HCT116 (cell line): ENCODE measurements at regions not wholly inside any gene's neighbourhood (a gene's known extent, or its start where the extent isn't known, plus 50 kb on each side); places are given as distances from the start of the nearest gene placed in this dataset.

ENCODE experiments used
- ATAC-seq: fragments of 200-7000 bp; cut with Tn5 transposase; 2 replicates; pipeline ENCODE4 v1.9.1; 2020; ENCODE audit warnings: mild to moderate bottlenecking, moderate library complexity
- BruUV-seq: library from RNA; stranded (reverse); fragments of 400-500 nt; replicated peaks from 2 replicates; lab custom pipeline; 2021; lab: Mats Ljungman, UMichigan
- CTCF ChIA-PET: fragments of 300-600 bp; sonication (Branson Sonifier 250); formaldehyde crosslinking; loops from one replicate; lab custom pipeline; 2021; ENCODE audit warnings: antibody characterized with exemption; lab: Charles Lee
- POLR2A ChIA-PET: fragments of 300-600, 350-600 bp; sonication (Branson Sonifier 250); formaldehyde crosslinking; loops from one replicate; lab custom pipeline; 2021; ENCODE audit warnings: antibody characterized with exemption; lab: Charles Lee
- RAD21 ChIA-PET, 2 experiments: fragments of 300-600 bp; sonication (Branson Sonifier 250); formaldehyde crosslinking; loops; one replicate each; lab custom pipeline; 2023; ENCODE audit warnings: low total read pairs in 2 of 2; ENCODE audit not compliant: uncharacterized antibody in 2 of 2, unreplicated experiment in 2 of 2, low non-redundant PET in 1 of 2; lab: Charles Lee
- DNase-seq: peaks from one replicate; pipeline ENCODE4 v3.0.0-alpha.2; 2010; ENCODE audit warnings: low read depth, low spot score
- H2AFZ ChIP-seq: fragments of 200-600 bp; shearing (Covaris generic), sonication (generic); 2 replicates; pipeline ENCODE4 v1.6.1; 2017; ENCODE audit warnings: low read depth, mixed run types, mixed read lengths, antibody characterized with exemption, low read length; ENCODE audit not compliant: poor library complexity, severe bottlenecking
- H3K27ac ChIP-seq: 2 replicates; pipeline ENCODE4 v1.5.1; 2012; ENCODE audit warnings: low read depth, low read length
- H3K27me3 ChIP-seq: fragments of 200-600 bp; sonication (generic); 2 replicates; pipeline ENCODE4 v1.6.1; 2016; ENCODE audit warnings: mixed run types, low read length, mixed read lengths; ENCODE audit not compliant: insufficient read depth
- H3K36me3 ChIP-seq, 2 experiments: fragments of 200-500 bp in 1 of 2; fragments of 200-600 bp in 1 of 2; sonication (Bioruptor generic) in 1 of 2; sonication (generic) in 1 of 2; 2 replicates each; pipeline versions ENCODE4 v1.5.1 to v1.6.1; 2014 to 2016; ENCODE audit warnings: low read length in 2 of 2, inconsistent platforms in 1 of 2, mixed read lengths in 1 of 2, mixed run types in 1 of 2; ENCODE audit not compliant: insufficient read depth in 2 of 2, control insufficient read depth in 1 of 2
- H3K4me1 ChIP-seq, 2 experiments: fragments of 200-600 bp in 1 of 2; sonication (generic) in 1 of 2; 2 replicates each; pipeline versions ENCODE4 v1.5.1 to v1.6.1; 2012 to 2017; ENCODE audit warnings: low read length in 2 of 2, inconsistent platforms in 1 of 2, mild to moderate bottlenecking in 1 of 2, mixed read lengths in 1 of 2, mixed run types in 1 of 2, moderate library complexity in 1 of 2; ENCODE audit not compliant: insufficient read depth in 2 of 2, control insufficient read depth in 1 of 2
- H3K4me2 ChIP-seq: fragments of 200-600 bp; sonication (generic); 2 replicates; pipeline ENCODE4 v1.6.1; 2017; ENCODE audit warnings: mixed run types, low read length, mixed read lengths
- H3K4me3 ChIP-seq, 2 experiments: fragments of 200-600 bp in 1 of 2; sonication (generic) in 1 of 2; replicated peaks in 1 of 2; 2 replicates each; pipeline ENCODE4 v1.5.1; 2011 to 2016; ENCODE audit warnings: low read length in 2 of 2, control low read depth in 1 of 2, low read depth in 1 of 2, mild to moderate bottlenecking in 1 of 2, mixed read lengths in 1 of 2, mixed run types in 1 of 2
- H3K79me2 ChIP-seq: fragments of 200-600 bp; sonication (generic); 2 replicates; pipeline ENCODE4 v1.6.1; 2017; ENCODE audit warnings: mild to moderate bottlenecking, mixed run types, low read length, moderate library complexity, mixed read lengths; ENCODE audit not compliant: insufficient read depth
- H3K9ac ChIP-seq: fragments of 200-600 bp; sonication (generic); 2 replicates; pipeline ENCODE4 v1.6.1; 2016; ENCODE audit warnings: low read length, mixed read lengths
- H3K9me2 ChIP-seq: fragments of 200-600 bp; sonication (generic), shearing (Covaris generic); 2 replicates; pipeline ENCODE4 v1.6.1; 2017; ENCODE audit warnings: mixed run types, mild to moderate bottlenecking, moderate library complexity; ENCODE audit not compliant: insufficient read depth
- H3K9me3 ChIP-seq, 2 experiments: fragments of 200-500 bp in 1 of 2; fragments of 200-600 bp in 1 of 2; sonication (Bioruptor generic) in 1 of 2; sonication (generic) in 1 of 2; 2 replicates each; pipeline ENCODE4 v1.6.1; 2014 to 2017; ENCODE audit warnings: low read length in 2 of 2, mixed read lengths in 2 of 2, inconsistent platforms in 1 of 2, low read depth in 1 of 2, mild to moderate bottlenecking in 1 of 2, mixed run types in 1 of 2, moderate library complexity in 1 of 2; ENCODE audit not compliant: control insufficient read depth in 1 of 2, insufficient read depth in 1 of 2
- H4K20me1 ChIP-seq: fragments of 200-600 bp; sonication (generic), shearing (Covaris generic); 2 replicates; pipeline ENCODE4 v1.6.1; 2017; ENCODE audit warnings: mixed run types, mild to moderate bottlenecking, moderate library complexity; ENCODE audit not compliant: insufficient read depth
- CEBPB ChIP-seq: IDR thresholded peaks from 2 replicates; pipeline ENCODE4 v1.6.1; 2012; ENCODE audit warnings: low read depth
- POLR2AphosphoS5 ChIP-seq: IDR thresholded peaks from 2 replicates; pipeline ENCODE4 v1.6.1; 2011; ENCODE audit warnings: mild to moderate bottlenecking, low read depth, low read length, moderate library complexity
- RAD21 ChIP-seq: IDR thresholded peaks from 2 replicates; pipeline ENCODE4 v1.6.1; 2012; ENCODE audit warnings: low read depth, mild to moderate bottlenecking
- intact Hi-C: fragments of 100-400 bp; cut with micrococcal nuclease; formaldehyde crosslinking; loops from 2 replicates; pipeline ENCODE4 v1.10.0; 2022
- TF ChIP-seq, protein P1 (sequence below), 3 experiments: fragments of 200-600 bp in 1 of 3; sonication (generic) in 1 of 3; IDR thresholded peaks in 2 of 3; conservative IDR thresholded peaks in 1 of 3; 2 replicates each; pipeline ENCODE4 v1.5.1; 2012 to 2017; ENCODE audit warnings: low read depth in 2 of 3, low read length in 2 of 3, antibody characterized with exemption in 1 of 3, borderline replicate concordance in 1 of 3, control low read depth in 1 of 3, mild to moderate bottlenecking in 1 of 3, mixed read lengths in 1 of 3, mixed run types in 1 of 3, moderate library complexity in 1 of 3; ENCODE audit not compliant: insufficient read depth in 1 of 3
- TF ChIP-seq, protein P2 (sequence below): IDR thresholded peaks from 2 replicates; pipeline ENCODE4 v1.6.1; 2012

DNA sequence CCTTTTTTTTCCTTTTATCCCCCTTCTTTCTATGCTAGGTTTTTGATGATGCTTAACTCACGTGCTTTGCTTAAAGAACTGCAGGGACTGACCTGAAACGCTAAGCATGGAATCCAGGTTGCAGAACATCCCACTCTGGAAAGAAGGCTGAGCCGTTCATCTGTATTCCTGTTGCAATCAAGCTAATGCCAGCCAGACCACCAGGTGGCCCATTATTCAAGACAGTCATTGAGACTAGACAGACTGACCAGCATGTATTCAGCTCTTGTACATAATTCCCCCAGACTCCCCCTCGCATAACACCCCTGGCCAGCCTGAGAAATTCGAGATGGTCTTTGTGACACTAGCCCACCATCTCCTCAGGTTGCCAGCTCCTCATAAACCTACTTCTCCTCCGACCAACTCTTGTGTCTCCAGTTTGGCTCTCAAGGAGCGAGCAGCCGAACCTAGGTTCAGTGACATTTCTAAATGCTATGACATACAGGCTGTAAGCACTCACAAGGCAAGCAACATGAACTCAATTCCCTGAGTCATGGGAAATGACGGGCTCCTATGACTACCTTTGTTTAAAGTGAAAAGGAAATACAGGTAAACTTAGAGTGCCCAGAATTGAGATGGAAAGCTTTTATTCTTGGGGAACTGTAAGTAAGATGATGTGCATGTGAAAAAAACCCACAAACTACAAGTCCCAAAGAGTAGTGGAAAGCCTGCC, 309.3 kb upstream of the CDYL start:
- TF ChIP-seq RAD21 (peak; percentile 52), POLR2AphosphoS5 (no peak)
- TF ChIP-seq, protein P1, sequence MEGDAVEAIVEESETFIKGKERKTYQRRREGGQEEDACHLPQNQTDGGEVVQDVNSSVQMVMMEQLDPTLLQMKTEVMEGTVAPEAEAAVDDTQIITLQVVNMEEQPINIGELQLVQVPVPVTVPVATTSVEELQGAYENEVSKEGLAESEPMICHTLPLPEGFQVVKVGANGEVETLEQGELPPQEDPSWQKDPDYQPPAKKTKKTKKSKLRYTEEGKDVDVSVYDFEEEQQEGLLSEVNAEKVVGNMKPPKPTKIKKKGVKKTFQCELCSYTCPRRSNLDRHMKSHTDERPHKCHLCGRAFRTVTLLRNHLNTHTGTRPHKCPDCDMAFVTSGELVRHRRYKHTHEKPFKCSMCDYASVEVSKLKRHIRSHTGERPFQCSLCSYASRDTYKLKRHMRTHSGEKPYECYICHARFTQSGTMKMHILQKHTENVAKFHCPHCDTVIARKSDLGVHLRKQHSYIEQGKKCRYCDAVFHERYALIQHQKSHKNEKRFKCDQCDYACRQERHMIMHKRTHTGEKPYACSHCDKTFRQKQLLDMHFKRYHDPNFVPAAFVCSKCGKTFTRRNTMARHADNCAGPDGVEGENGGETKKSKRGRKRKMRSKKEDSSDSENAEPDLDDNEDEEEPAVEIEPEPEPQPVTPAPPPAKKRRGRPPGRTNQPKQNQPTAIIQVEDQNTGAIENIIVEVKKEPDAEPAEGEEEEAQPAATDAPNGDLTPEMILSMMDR (IDR thresholded peaks at IDR 0.05 in 2 of 3, conservative IDR thresholded peaks at IDR 0.05 in 1 of 3; ENCODE audit: borderline replicate concordance in 1 of 3, insufficient read depth in 1 of 3, low read depth in 2 of 3, low read length in 2 of 3): peak; percentile 11 to 28 (median 24); a peak in 3 of 6 replicates
- TF ChIP-seq, protein P2, sequence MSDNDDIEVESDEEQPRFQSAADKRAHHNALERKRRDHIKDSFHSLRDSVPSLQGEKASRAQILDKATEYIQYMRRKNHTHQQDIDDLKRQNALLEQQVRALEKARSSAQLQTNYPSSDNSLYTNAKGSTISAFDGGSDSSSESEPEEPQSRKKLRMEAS: no peak
- POLR2A ChIA-PET: no interaction called here
- Histone ChIP-seq H4K20me1 (no peaks in the 10 kb centered on the region), H3K4me3 (no peak overlapping the region), H3K9me3 (no peaks in the 10 kb centered on the region; a peak in 2 of 4 replicates), H3K9ac (no peak overlapping the region), H3K27ac (no peak overlapping the region), H3K4me1 (no peaks in the 10 kb centered on the region), H3K36me3 (no peaks in the 10 kb centered on the region), H3K9me2 (no peaks in the 10 kb centered on the region), H3K4me2 (no peak overlapping the region), H2AFZ (no peak overlapping the region), H3K27me3 (no peaks in the 10 kb centered on the region), H3K79me2 (no peaks in the 10 kb centered on the region)
- RAD21 ChIA-PET: no interaction called here
- peak; percentile 59 for ATAC-seq
- no TSS peak for BruUV-seq
- CTCF ChIA-PET: no interaction called here
- intact Hi-C loops: loop anchor here (10.0 kb wide), 1 partner anchor 468 kb away; no protein-coding TSS in a partner anchor
- no peak for DNase-seq

DNA sequence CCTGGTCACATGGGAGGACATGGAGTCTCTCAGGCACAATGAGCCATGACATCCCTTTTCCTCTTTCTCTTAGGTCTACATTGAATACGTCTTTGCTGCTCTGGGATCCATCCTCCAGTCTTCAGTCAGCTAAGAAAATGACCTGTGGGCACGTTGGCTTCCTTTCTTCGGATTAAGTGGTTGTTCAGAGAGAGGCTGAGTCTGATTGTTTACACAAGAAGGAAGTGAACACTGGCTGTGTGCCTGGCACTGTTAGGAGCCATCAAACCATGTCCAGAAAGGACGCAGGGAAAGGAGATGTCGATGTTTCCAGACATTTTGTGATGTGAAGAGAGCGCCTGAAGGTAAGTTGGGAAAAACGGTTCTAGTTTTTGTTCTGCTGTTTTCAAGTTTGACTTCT, 309.9 kb upstream of the CDYL start:
- BruUV-seq: no TSS peak
- no peaks in the 10 kb centered on the region for H3K4me1 ChIP-seq
- H3K9me2 ChIP-seq: no peaks in the 10 kb centered on the region
- no peaks in the 10 kb centered on the region for H3K27me3 ChIP-seq
- RAD21 ChIA-PET: no interaction called here
- no peak overlapping the region for H2AFZ ChIP-seq
- no peaks in the 10 kb centered on the region for H4K20me1 ChIP-seq
- intact Hi-C loops: loop anchor here (10.0 kb wide), 1 partner anchor 469 kb away; no protein-coding TSS in a partner anchor
- no peak overlapping the region for H3K4me3 ChIP-seq
- CTCF ChIA-PET: no interaction called here
- no peak overlapping the region for H3K4me2 ChIP-seq
- no peak overlapping the region for H3K27ac ChIP-seq
- ATAC-seq: no peak
- POLR2A ChIA-PET: no interaction called here
- no peak for TF ChIP-seq CEBPB
- TF ChIP-seq, all 23 proteins: peak for 0
- Histone ChIP-seq H3K9ac (no peak overlapping the region), H3K9me3 (no peaks in the 10 kb centered on the region; a peak in 1 of 4 replicates), H3K36me3 (no peaks in the 10 kb centered on the region), H3K79me2 (no peaks in the 10 kb centered on the region)
- no peak for DNase-seq
